HG03469 (cell line): ENCODE measurements at regions not wholly inside any gene's neighbourhood (a gene's known extent, or its start where the extent isn't known, plus 50 kb on each side); places are given as distances from the start of the nearest gene placed in this dataset.

Experiments used
- ATAC-seq: cut with Tn5 transposase; IDR thresholded peaks from one replicate; pipeline ENCODE4 v1.9.1; 2021; ENCODE audit warnings: mild to moderate bottlenecking, moderate library complexity, moderate number of reproducible peaks; ENCODE audit not compliant: unreplicated experiment

DNA sequence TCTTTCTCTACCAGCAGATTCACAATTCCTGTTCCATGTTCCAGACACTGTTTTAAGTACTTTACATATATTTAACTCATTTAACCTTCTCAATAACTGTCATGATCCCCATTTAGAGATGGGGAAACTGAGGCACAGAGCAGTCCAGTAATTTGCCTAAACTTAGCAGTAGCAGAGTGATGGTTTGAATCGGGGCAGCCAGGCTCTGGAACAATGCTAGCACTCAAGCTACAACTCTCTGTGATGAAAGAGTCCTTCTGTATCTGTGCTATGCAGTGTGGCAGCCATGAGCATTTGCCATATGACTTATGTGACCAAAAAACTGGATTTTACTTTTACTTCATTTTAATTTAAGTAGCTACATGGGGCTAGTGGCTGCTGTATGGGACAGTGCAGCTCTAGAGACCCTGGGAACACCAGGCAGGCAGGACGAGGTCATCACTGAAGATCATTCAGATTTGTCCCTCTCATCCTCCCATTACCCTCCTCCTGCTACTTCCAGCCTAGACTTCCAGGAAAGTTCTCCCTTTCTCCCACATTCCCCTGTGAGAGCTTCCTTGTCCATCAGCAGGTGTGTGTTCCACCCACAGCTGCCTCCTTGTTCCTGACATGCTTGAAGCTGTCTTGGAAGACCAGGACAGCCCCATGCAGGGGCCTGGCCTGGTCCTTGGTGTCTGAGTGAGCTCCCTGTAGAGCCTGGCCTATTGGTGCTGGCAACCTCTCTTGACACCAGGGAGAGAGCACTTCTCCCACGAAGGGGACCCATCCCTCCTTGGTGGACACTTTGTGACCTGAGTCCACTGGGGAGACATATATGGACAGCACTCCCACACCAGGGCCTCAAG, 157.0 kb downstream of the MRPL14 start:
- ATAC-seq = no peak

DNA sequence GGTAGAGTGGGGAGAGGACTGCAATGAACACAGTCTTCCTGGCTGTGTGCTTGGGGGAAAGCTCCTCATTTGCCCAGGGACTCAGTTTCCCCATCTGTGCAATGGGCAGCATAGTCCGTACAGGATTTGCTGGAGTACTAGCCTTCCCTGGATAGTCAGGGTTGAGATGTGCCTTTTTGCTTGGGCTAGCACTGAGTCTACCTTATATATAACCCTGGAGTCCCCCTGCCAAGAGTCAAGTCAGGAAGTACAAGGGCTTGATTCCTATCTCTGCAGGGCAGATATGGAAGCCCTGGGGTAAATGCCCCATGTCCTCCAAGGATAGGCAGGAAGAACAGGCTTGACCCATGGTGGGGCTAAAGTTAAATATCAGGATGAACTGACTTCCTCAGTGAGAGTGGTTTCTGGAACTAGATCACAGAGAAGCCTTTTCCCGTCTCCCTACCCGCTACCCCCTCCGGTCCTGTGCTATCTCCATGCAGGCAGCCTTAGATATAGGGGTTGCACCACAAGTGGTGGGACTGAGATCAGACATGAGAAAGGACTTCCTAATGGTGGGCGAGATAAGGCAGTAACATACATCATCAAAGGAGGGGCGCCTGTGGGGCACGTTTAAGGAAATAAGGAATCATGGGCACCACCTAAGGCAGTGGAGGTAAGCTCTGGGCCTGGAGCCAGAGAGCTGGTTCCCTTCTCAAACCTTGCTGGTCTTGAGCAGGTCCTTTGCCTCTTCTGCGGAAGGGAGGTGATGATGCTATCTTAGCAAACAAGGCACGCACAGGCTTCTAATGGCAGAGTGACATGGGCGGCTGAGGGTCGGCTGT, 157.9 kb downstream of the MRPL14 start:
- ATAC-seq = no peak

GRCh38 chr6:43968110-43968965, 158.9 kb downstream of the MRPL14 start:
- ATAC-seq = no peak

DNA sequence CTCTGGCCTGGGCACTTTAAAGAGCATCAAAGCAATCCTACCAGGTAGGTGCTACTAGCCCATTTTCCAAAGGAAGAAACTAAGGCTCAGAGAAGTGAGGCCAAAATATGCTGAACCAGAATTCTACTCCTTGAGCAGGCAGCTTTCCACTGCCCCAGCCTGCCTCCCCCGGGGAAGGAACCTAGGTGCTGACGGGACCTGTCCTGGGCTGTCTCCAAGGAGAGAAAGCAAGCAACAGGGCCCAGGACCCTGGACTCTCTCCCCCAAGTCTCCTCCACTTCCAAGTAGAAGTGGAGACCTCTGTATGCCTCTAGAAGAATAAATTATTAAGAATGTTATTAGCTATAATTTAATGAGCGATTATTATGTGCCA, 159.5 kb downstream of the MRPL14 start:
- ATAC-seq = no peak

- no peak for ATAC-seq
Observed at GRCh38 chr6:43966853-43967718, 160.2 kb downstream of the MRPL14 start.

DNA sequence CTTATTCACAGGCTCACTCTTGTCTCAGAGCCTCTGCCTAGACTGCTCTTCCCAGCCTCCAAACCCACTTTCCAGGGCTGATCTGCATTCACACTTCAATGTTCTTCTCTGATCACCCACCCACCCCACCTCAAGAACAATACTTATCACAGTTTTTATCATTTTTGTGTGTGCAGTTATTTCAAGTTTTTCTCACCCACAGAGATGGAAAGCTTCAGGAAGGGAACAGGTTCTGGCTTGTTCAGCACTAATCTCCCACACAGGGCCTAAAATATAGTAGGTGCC, 160.9 kb downstream of the MRPL14 start:
- ATAC-seq = no peak

- no peak for ATAC-seq
Observed at GRCh38 chr6:43965628-43966373, 161.5 kb downstream of the MRPL14 start.

DNA sequence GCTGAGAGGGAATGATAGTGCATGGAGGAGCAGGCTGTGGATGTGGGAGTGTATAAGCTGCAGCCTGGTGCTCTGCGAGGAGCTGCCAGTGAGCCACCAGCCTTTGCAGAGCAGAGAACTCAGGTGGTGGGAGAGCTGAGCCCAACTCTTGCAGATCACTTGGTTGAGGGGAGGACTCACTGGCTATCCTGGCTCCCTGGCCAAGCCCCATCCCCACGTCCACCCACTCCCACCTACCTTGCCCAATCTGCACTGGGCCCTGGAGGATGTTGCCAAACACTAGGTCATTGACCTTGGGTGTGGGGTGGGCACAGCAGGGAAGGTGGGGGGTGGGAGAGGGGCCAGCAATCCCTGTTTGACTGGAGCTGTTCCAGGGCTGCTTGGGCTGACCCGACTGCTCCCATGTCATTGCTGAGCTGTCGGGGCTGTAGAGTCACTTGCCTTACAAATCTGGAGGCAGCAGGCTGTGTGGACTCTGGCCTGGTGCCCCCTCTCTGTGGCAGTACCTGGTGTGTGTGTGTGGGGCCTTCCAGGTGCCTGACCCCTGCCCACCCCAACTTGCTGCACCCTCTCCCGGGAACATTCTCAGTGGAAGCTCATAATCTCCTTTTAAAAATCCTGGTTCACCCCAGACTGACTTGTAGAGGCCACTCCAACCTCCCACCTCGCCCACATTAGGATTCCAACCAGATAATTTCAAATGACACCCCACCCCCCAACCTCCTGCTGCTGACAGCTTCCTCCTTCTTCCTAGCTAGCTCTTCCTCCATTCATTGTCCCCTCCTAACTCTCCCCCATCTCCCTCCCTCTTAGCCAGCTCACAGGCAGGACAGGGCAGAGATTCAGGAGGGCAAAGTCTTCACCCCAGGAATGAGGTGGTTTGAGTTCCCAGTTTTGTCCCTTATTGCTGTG, 162.3 kb downstream of the MRPL14 start:
- no peak for ATAC-seq

DNA sequence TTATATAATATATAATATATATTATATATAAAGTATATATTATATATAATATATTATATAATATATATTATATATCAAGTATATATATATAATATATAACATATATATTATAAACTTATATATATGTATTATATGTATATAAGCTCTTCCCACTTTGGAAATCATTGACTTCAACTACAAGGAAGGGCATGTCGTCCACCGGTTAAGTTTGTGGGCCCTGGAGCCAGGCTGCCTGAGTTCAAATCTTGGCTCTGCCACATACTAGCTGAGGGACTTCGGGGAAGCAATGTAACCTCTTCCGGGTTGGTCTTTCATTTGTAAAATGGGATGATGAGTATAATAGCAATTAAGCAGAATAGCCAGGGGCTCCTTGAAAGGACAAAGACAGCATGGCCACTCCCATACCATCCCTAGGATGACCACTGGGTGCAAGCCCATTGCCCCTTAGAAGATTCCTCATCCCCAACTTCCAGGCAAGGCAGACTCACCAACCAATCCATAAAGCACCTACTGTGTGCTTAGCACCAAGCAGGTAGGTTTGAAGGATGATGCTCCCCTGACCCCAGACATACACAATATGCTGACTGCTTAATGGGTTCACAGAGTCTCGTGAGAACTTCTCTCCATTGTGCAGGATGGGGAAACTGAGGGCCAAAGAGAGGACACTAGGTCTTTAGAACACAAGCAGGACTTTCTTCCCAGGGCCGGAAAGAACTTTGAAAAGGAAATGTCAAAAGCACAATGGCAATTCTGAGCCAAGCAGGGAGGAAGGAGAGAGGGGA, 163.2 kb downstream of the MRPL14 start:
- no peak for ATAC-seq

DNA sequence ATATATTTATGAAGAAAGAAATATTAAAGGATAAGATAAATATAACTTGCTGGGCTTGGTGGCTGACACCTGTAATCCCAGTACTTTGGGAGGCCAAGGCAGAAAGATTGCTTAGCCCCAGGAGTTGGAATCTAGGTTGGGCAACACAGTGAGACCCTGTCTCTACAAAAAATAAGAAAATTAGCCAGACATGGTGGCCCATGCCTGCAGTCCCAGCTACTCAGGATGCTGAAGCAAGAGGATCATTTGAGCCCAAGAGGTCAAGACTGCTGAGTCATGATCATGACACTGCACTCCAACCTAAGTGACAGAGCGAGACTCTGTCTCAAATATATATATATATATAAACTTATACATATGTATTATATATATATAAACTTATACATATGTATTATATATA, 164.0 kb downstream of the MRPL14 start:
- no peak for ATAC-seq

- no peak for ATAC-seq
Observed at GRCh38 chr6:43962458-43962857, 164.8 kb downstream of the MRPL14 start.

DNA sequence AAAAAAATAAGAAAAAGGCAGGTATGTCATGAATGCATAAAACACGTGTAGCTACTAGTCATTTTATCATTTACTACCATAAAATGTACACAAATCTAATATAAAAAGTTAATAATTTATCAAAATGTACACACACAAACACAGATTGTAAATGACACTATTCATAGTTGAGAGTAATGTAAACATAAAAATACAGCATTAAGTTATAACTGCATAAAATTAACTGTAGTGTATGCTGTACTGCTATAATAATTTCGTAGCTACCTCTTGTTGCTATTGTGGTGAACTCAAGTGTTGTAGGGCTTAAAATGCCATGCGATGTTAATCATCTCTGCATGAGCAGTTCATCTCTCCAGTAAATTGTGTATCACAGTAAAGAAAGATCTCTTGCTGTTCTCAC, 170.0 kb downstream of the MRPL14 start:
- no peak for ATAC-seq

DNA sequence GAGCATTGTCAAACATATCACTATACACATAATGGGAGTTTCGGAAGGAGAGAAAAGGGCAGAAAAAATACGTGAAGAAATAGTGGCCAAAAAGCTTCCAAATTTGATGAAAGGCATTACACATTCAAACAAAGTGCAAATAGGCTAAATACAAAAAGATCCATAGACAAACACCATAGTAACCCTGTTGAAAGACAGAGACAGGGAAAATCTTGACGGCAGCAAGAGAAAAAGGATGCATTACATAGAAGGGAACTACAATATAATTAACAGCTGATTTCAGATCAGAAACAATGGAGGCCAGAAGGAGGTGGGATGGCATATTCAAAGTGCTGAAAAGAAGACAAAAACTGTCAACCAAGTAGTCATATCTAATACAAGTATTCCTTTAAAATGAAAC, 170.8 kb downstream of the MRPL14 start:
- ATAC-seq = no peak

DNA sequence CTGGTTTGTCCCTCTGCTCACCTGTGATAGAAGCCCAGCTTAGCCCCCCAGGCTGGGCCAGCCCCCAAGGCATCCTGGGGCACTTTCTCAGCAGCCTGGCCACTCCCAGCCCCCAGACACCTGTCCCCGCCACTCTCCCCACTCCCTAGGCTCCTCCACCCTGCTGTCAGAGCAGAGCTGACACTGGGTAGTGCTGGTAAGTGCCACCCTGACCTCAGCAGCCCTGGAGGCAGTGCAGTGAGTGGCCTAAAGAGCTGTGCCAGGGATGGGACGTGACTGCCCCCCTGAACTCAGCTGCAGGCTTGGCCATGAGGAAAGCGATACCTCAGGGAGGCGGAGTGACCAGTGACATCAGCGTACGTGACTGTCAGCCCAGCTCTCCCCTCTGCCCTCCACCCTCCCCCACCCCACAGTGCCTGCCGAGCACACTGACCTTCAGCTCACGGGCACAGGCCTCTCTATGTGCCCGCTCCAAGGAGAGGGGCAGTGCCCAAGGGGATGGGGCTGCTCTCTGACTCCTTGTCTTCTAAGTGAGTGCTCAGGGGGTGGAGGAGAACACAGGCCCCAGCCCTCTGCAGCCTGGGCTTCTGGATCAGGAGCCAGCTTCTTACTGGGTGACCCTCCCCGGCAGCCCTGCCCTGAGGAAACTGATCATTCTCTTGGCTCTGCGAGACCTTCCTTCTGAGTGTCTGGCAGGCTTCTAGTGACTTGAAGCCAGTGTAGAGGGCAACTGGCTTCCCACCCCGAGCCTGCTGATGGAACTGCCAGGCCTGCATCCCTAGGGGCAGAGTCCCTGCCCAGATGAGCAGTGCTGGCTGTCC, 172.7 kb downstream of the MRPL14 start:
- ATAC-seq = no peak

DNA sequence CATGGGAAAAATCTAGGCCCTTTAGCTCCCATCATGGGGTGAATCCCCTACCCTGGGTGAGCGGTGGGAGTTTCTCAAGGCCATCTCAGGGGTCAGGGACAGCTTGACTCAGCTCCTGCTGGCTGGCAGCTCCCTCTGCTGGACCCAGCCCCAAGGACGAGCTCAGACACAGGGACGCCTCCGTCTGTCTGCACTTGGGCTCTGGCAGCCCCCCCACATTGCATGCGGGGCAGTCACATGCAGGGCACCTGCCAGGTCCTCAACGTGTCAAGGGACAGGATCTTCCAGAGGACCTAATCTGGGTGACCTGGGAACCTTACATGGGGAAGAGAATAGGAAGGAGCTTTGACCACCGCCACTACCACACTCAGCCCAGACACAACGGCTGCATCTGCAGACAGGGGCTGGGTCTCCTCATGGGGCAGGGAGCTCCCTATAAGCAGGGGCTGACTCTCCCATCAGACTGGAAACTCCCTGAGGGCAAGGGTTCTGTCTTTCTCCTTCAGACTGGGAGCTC, 173.4 kb downstream of the MRPL14 start:
- ATAC-seq = no peak

GRCh38 chr6:43953256-43953655, 174.0 kb downstream of the MRPL14 start:
- no peak for ATAC-seq

GRCh38 chr6:43952746-43953145, 174.5 kb downstream of the MRPL14 start:
- no peak for ATAC-seq
